Activated CD4-positive, alpha-beta T cell treated with anti-CD3 and anti-CD28 coated beads, Interleukin-2, amount 50 U/mL, for 1 hour (primary cell): ENCODE measurements at regions not wholly inside any gene's neighbourhood (a gene's known extent, or its start where the extent isn't known, plus 50 kb on each side); places are given as distances from the start of the nearest gene placed in this dataset.
"Not testable (repeated sequence)": the region's sequence is repeated elsewhere in the genome, so short reads cannot be mapped to it uniquely, and the experiment has no call there.

Experiments used
- DNase-seq: peaks from one replicate; pipeline ENCODE4 v3.0.0-alpha.2; 2020

- DNase-seq, result not testable (repeated sequence)
These were observed 72.4 kb downstream of the HNRNPD start for GRCh38 chr4:82301390-82301789.

- DNase-seq, result no peak
These were observed 80.5 kb downstream of the HNRNPD start for GRCh38 chr4:82293304-82293703.

- no peak for DNase-seq
These were observed 86.1 kb downstream of the HNRNPD start for GRCh38 chr4:82287720-82288119.

GRCh38 chr4:82284858-82285805, 88.7 kb downstream of the HNRNPD start:
- peak; percentile 99 for DNase-seq

GRCh38 chr4:82284475-82284857, 89.3 kb downstream of the HNRNPD start:
- DNase-seq, result no peak

GRCh38 chr4:82282875-82283274, 90.9 kb downstream of the HNRNPD start:
- DNase-seq, result no peak

- DNase-seq, result not testable (repeated sequence)
These were observed 94.2 kb downstream of the HNRNPD start for GRCh38 chr4:82279550-82279949.

GRCh38 chr4:82276332-82276640, 97.5 kb downstream of the HNRNPD start:
- DNase-seq, result no peak

GRCh38 chr4:82275431-82276331, 98.1 kb downstream of the HNRNPD start:
- DNase-seq, result no peak

- not testable (repeated sequence) for DNase-seq
These were observed 99.1 kb downstream of the HNRNPD start for GRCh38 chr4:82274700-82275099.

GRCh38 chr4:82272523-82272922, 101.3 kb downstream of the HNRNPD start:
- DNase-seq, result not testable (repeated sequence)

GRCh38 chr4:82271915-82272480, 101.8 kb downstream of the HNRNPD start:
- not testable (repeated sequence) for DNase-seq

GRCh38 chr4:82268826-82269193, 105.0 kb downstream of the HNRNPD start:
- DNase-seq, result no peak

GRCh38 chr4:82268050-82268825, 105.6 kb downstream of the HNRNPD start:
- DNase-seq, result peak; percentile 34

- no peak for DNase-seq
These were observed 106.3 kb downstream of the HNRNPD start for GRCh38 chr4:82267506-82267905.

GRCh38 chr4:82266345-82266744, 107.4 kb downstream of the HNRNPD start:
- no peak for DNase-seq

GRCh38 chr4:82261084-82261483, 112.7 kb downstream of the HNRNPD start:
- no peak for DNase-seq

- DNase-seq, result no peak
These were observed 113.2 kb downstream of the HNRNPD start for GRCh38 chr4:82260632-82261031.

GRCh38 chr4:82256718-82257117, 117.1 kb downstream of the HNRNPD start:
- DNase-seq, result no peak

- DNase-seq, result no peak
These were observed 118.1 kb downstream of the HNRNPD start for GRCh38 chr4:82255657-82256056.

- no peak for DNase-seq
These were observed 124.7 kb downstream of the HNRNPD start for GRCh38 chr4:82248903-82249632.

GRCh38 chr4:82247629-82248028, 126.2 kb downstream of the HNRNPD start:
- no peak for DNase-seq
